ENCODE measurements at regions not wholly inside any gene's neighbourhood (a gene's known extent, or its start where the extent isn't known, plus 50 kb on each side); places are given as distances from the start of the nearest gene placed in this dataset.

GRCh38 chr4:152154433-152154832, 381.5 kb downstream of the FBXW7 start:
- TF ChIP-seq EZH2phosphoT487 (IDR thresholded peaks at IDR 0.05; ENCODE audit: borderline replicate concordance, low read length), result no peak
- no peak for TF ChIP-seq CTCF (IDR thresholded peaks at IDR 0.05; ENCODE audit: low read depth, low read length, poor library complexity, severe bottlenecking)

All from DOHH2 (cell line).